CD14-positive monocyte (primary cell): ENCODE measurements at regions not wholly inside any gene's neighbourhood (a gene's known extent, or its start where the extent isn't known, plus 50 kb on each side); places are given as distances from the start of the nearest gene placed in this dataset.
A peak's percentile ranks its signal among the peaks of the same experiment; 100 is the strongest.
"Not testable (repeated sequence)": the region's sequence is repeated elsewhere in the genome, so short reads cannot be mapped to it uniquely, and the experiment has no call there.

Source experiments
- DNase-seq, 3 donors: peaks; one replicate each; pipeline ENCODE4 v3.0.0-alpha.2; 2011 to 2022
- H2AFZ ChIP-seq: 2 replicates; pipeline ENCODE4 v1.6.0; 2012; ENCODE audit warnings: mild to moderate bottlenecking, low read depth, low read length, inconsistent platforms; ENCODE audit not compliant: insufficient read depth, poor library complexity, severe bottlenecking
- H3K27ac ChIP-seq, 2 donors: 1 replicate in 1 of 2; 2 replicates in 1 of 2; pipeline ENCODE4 v1.5.1; 2012 to 2013; ENCODE audit warnings: low read length in 2 of 2, control low read depth in 1 of 2, inconsistent platforms in 1 of 2, low read depth in 1 of 2, mild to moderate bottlenecking in 1 of 2
- H3K27me3 ChIP-seq, 2 donors: one replicate each; pipeline versions ENCODE4 v1.6.0 to v1.6.1; 2011 to 2013; ENCODE audit warnings: low read length in 2 of 2; ENCODE audit not compliant: control insufficient read depth in 2 of 2, insufficient read depth in 2 of 2
- H3K36me3 ChIP-seq, 2 donors: replicated peaks in 1 of 2; 1 replicate in 1 of 2; 2 replicates in 1 of 2; pipeline versions ENCODE4 v1.5.1 to v1.6.1; 2012 to 2013; ENCODE audit warnings: low read length in 2 of 2, control low read depth in 1 of 2, inconsistent platforms in 1 of 2, mild to moderate bottlenecking in 1 of 2; ENCODE audit not compliant: insufficient read depth in 2 of 2, control insufficient read depth in 1 of 2
- H3K4me1 ChIP-seq, 2 donors: 1 replicate in 1 of 2; 2 replicates in 1 of 2; pipeline versions ENCODE4 v1.5.1 to v1.6.1; 2012 to 2013; ENCODE audit warnings: low read length in 2 of 2, control low read depth in 1 of 2, inconsistent platforms in 1 of 2, mild to moderate bottlenecking in 1 of 2, moderate library complexity in 1 of 2; ENCODE audit not compliant: insufficient read depth in 2 of 2, control insufficient read depth in 1 of 2
- H3K4me2 ChIP-seq: replicated peaks from 2 replicates; pipeline ENCODE3; 2012; ENCODE audit warnings: low read length, moderate library complexity, mild to moderate bottlenecking; ENCODE audit not compliant: poor library complexity, severe bottlenecking; ENCODE audit errors: extremely low read depth
- H3K4me3 ChIP-seq, 3 experiments: fragments of 200-600 bp in 1 of 3; sonication (generic) in 1 of 3; replicated peaks in 1 of 3; 1 replicate in 2 of 3; 2 replicates in 1 of 3; pipeline ENCODE4 v1.5.1; 2011 to 2013; ENCODE audit warnings: low read length in 3 of 3, mild to moderate bottlenecking in 3 of 3, control low read depth in 2 of 3, low read depth in 2 of 3, inconsistent platforms in 1 of 3, moderate library complexity in 1 of 3
- H3K79me2 ChIP-seq: 2 replicates; pipeline ENCODE4 v1.6.0; 2012; ENCODE audit warnings: mild to moderate bottlenecking, control low read depth, inconsistent platforms, low read length, moderate library complexity; ENCODE audit not compliant: insufficient read depth
- H3K9ac ChIP-seq: 2 replicates; pipeline ENCODE4 v1.6.0; 2017; ENCODE audit warnings: low read length, mild to moderate bottlenecking; ENCODE audit not compliant: insufficient read depth, poor library complexity, severe bottlenecking
- H3K9me3 ChIP-seq, 2 donors: replicated peaks in 1 of 2; 1 replicate in 1 of 2; 2 replicates in 1 of 2; pipeline versions ENCODE4 v1.5.1 to v1.6.1; 2012 to 2013; ENCODE audit warnings: low read length in 2 of 2, control low read depth in 1 of 2; ENCODE audit not compliant: control insufficient read depth in 1 of 2, insufficient read depth in 1 of 2
- H4K20me1 ChIP-seq: 2 replicates; pipeline ENCODE4 v1.6.0; 2012; ENCODE audit warnings: mild to moderate bottlenecking, low read length, control low read depth, moderate library complexity; ENCODE audit not compliant: insufficient read depth
- H3K27ac Mint-ChIP-seq, 7 donors: one replicate each; pipeline ENCODE4 v1.8.0; 2020; ENCODE audit warnings: mild to moderate bottlenecking in 7 of 7, mixed read lengths in 7 of 7, moderate library complexity in 6 of 7, inconsistent platforms in 2 of 7
- H3K27me3 Mint-ChIP-seq, 3 donors: one replicate each; pipeline ENCODE4 v1.8.0; 2021 to 2022; ENCODE audit warnings: low read depth in 3 of 3, mild to moderate bottlenecking in 3 of 3, mixed read lengths in 3 of 3, moderate library complexity in 3 of 3, inconsistent platforms in 1 of 3
- H3K36me3 Mint-ChIP-seq, 2 donors: one replicate each; pipeline ENCODE4 v1.8.0; 2020; ENCODE audit warnings: mixed read lengths in 2 of 2, inconsistent platforms in 1 of 2, mild to moderate bottlenecking in 1 of 2
- H3K4me1 Mint-ChIP-seq: one replicate; pipeline ENCODE4 v1.8.0; 2020; ENCODE audit warnings: mild to moderate bottlenecking, mixed read lengths
- H3K4me3 Mint-ChIP-seq, 2 donors: one replicate each; pipeline ENCODE4 v1.8.0; 2020; ENCODE audit warnings: mild to moderate bottlenecking in 2 of 2, mixed read lengths in 2 of 2, moderate library complexity in 1 of 2
- H3K9me3 Mint-ChIP-seq, 7 donors: one replicate each; pipeline ENCODE4 v1.8.0; 2020 to 2022; ENCODE audit warnings: mixed read lengths in 7 of 7, mild to moderate bottlenecking in 6 of 7, moderate library complexity in 6 of 7, inconsistent platforms in 2 of 7
- WGBS: methylation state at CpG from one replicate; pipeline ENCODE4 v1.1.5; 2013; ENCODE audit warnings: missing lambda C conversion rate; ENCODE audit not compliant: insufficient coverage; 5-methylcytosine and 5-hydroxymethylcytosine counted together
- intact Hi-C, 2 donors: fragments of 100-400 bp; cut with micrococcal nuclease; formaldehyde crosslinking; loops; one replicate each; pipeline versions ENCODE4 v1.15.0 to v1.15.1; 2023

DNA sequence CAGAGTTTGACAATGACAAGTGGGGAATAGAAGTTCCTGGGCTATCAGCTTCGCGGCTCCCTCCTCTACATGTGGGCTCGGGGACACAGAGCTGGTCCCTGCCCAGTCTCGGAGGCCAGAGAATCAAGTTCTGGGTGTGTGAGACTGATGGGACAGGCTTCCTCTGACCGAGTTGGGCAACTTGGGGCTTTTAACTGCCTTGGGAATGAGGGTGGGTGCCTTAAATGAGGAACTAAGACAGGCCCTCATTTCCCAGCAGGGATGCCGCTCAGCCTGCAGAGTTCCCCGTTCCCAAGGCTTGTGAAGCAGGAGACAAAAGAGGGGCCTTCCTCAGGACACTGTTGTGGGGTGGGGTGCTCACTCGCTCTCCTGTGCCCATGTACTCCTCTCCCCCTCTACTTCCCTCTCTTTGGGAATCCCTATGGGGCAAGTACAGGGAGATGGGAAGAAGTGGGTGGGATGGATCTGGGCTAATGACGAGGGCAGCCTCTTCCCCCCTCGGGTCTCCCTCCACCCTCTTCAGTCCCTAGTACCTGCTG is 290.2 kb downstream of the BCL2L11 start:
- H3K27ac ChIP-seq, H3K9ac ChIP-seq, H4K20me1 ChIP-seq, H3K9me3 ChIP-seq, H3K27me3 Mint-ChIP-seq, H3K9me3 Mint-ChIP-seq, H3K36me3 Mint-ChIP-seq, H3K4me3 Mint-ChIP-seq, H2AFZ ChIP-seq, H3K4me2 ChIP-seq, H3K36me3 ChIP-seq, intact Hi-C loops, H3K79me2 ChIP-seq, H3K4me3 ChIP-seq, H3K27me3 ChIP-seq: not testable (repeated sequence)
- no CpG with 5 or more reads among the region's 10 CpGs for WGBS
- peaks cover 26 to 32% of the 10 kb centered on the region in 2 donors for H3K4me1 ChIP-seq
- peaks cover 19% of the 10 kb centered on the region for H3K4me1 Mint-ChIP-seq
- DNase-seq = peak in 1 of 3 donors; percentile 37
- peak overlapping the region in 1 of 7 donors; percentile 68 for H3K27ac Mint-ChIP-seq

DNA sequence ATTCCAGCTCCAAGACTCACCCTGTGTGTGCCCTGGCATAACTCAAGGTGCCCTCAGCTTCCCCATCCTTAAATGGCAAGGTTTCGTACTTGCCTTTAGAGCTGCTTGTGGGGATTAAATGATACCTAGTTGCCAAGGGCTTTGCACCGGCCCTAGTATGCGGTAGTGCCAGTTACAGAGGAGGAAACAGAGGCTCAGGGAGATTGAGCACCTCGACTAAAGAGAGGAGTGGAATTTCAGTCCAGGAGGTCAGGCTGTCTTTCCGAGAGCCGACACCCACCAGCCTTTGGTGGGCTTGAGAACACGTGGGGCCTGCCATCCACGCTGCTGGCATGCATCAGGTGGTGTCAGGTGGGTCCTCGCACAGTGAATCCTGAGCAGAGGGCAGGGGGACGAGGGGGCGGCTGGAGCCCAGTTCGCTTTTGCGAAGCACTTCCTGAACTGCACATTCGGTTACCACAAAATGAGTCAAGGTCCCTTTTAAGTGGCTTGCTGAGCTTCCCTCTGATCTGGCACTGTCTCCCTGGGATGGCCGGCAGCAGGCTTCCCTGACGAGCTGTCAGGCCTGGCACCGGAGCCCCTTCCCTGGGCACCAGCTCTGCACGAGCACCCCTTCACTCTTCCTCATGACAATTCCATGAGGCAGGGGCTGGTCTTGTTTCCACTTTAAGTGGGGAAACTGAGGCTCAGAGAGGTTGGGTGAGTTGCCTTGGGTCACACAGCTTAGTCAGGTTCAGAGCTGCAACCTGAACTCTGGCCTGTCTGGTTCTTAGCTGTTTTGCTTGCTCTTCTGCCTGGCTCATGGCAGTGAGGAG is 291.4 kb downstream of the BCL2L11 start:
- H3K36me3 ChIP-seq, H4K20me1 ChIP-seq, H2AFZ ChIP-seq, H3K4me3 ChIP-seq, H3K9me3 Mint-ChIP-seq, intact Hi-C loops, H3K9ac ChIP-seq, DNase-seq, H3K36me3 Mint-ChIP-seq, H3K4me2 ChIP-seq, H3K79me2 ChIP-seq, H3K27me3 ChIP-seq, H3K4me3 Mint-ChIP-seq, H3K27me3 Mint-ChIP-seq, H3K9me3 ChIP-seq, H3K27ac ChIP-seq: not testable (repeated sequence)
- WGBS = no CpG with 5 or more reads among the region's 18 CpGs
- peak overlapping the region in 2 of 7 donors; percentile 35 to 69 for H3K27ac Mint-ChIP-seq
- H3K4me1 Mint-ChIP-seq = peaks cover 27% of the 10 kb centered on the region
- peaks cover 35 to 38% of the 10 kb centered on the region in 2 donors for H3K4me1 ChIP-seq

DNA sequence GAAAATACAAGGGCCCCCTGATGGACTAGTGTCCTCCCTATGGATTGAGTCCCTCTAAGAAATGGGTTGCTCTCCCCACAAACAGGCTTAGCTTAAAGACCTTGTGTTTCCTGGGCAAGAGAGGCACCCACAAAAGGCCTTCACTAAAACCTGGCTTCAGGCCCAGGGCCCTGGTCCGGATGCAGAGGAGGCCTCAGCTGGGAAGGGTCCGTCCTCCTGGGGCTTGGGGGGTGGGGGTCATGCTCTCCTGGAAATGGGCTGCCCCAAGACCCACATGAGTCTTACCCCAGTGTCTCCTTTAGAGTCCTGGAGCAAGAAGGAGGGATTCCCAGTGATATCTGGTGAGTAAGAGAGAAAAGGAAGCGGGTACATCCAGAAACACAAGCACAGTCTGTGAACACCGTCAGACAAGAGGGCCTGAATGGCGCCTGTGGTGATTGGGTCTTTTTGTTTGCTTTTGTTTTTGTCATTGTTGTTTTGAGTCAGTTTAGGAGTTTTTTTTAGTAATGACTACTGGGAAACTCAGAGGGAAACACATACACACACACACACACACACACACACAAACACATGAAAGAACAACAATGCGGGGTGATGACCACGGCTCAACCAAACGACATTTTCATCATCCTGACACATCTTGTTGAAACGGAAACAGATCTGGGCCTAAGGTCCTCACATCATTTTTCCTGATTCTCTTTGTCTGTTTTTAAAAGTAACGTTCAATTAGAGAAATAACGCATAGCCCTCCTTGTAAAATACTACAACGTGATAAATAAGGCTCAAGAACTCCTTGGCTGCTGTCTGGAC is 292.3 kb downstream of the BCL2L11 start:
- H3K9me3 ChIP-seq, H3K27ac ChIP-seq, H3K4me2 ChIP-seq, H3K27me3 Mint-ChIP-seq, H3K9ac ChIP-seq, H4K20me1 ChIP-seq, intact Hi-C loops, H3K4me3 ChIP-seq, H3K36me3 Mint-ChIP-seq, H3K79me2 ChIP-seq, H2AFZ ChIP-seq, H3K27me3 ChIP-seq, H3K9me3 Mint-ChIP-seq, H3K36me3 ChIP-seq: not testable (repeated sequence)
- DNase-seq = peak in 1 of 3 donors; percentile 56
- Mint-ChIP-seq H3K27ac (peak overlapping the region in 1 of 7 donors; percentile 30), H3K4me1 (peaks cover 32% of the 10 kb centered on the region), H3K4me3 (peak overlapping the region in 1 of 2 donors; percentile 55)
- WGBS = 43% methylated on average over 6 of the region's 12 CpGs
- peaks cover 40 to 43% of the 10 kb centered on the region in 2 donors for H3K4me1 ChIP-seq

DNA sequence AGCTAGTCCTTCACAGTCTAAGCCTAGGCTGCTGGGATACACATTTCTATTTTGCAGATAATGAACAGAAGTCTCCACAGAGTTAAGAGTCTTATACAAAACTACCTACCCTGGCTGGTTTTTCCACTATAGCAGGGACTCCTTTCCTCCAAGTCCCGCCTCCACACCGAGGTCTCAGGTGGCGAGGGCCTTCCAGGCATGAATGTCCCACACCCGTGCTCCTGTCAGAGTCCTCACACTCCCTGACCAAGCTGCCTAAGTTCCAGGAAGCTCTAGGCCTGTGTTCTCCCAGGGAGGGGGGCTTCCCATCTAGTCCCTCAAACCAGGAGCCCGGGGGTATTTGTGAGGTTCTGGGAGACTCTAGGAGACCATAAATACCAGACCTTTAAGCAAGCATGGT is 293.2 kb downstream of the BCL2L11 start:
- intact Hi-C loops, H3K27me3 ChIP-seq, H3K27me3 Mint-ChIP-seq, H3K36me3 ChIP-seq, H3K4me3 ChIP-seq, H3K4me2 ChIP-seq, H3K36me3 Mint-ChIP-seq, H3K9ac ChIP-seq, H2AFZ ChIP-seq, H3K9me3 Mint-ChIP-seq, H3K79me2 ChIP-seq, DNase-seq, H3K27ac ChIP-seq, H3K9me3 ChIP-seq, H3K27ac Mint-ChIP-seq, H4K20me1 ChIP-seq, H3K4me3 Mint-ChIP-seq: not testable (repeated sequence)
- peaks cover 31% of the 10 kb centered on the region for H3K4me1 Mint-ChIP-seq
- H3K4me1 ChIP-seq = peaks cover 38 to 40% of the 10 kb centered on the region in 2 donors
- WGBS = 87% methylated on average over 3 of the region's 5 CpGs
